DMS 273 (cell line): ENCODE measurements at regions not wholly inside any gene's neighbourhood (a gene's known extent, or its start where the extent isn't known, plus 50 kb on each side); places are given as distances from the start of the nearest gene placed in this dataset.
"Not testable (repeated sequence)": the region's sequence is repeated elsewhere in the genome, so short reads cannot be mapped to it uniquely, and the experiment has no call there.

Experiments used
- DNase-seq: peaks from one replicate; lab custom pipeline; 2025; ENCODE audit not compliant: unreplicated experiment; lab: John Stamatoyannopoulos, UW

DNA sequence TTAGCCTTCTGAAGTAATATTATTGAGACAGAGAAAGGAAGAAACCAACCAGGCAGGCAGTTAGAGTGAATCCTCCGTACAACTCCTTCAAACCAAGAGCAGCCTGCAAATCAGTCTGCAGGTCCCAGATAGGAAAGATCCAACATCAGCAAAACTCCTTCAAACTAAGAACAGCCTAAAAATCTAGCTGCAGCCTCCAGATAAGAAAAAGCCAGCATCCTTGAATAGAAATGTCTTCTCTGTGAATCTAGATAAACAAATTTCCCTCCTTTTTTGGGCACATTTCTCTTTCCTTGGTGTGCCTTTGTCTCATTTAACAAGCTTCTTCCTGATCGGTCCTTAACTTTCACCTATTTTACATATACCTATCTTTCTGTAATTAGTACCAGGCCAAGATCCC is 1004.6 kb upstream of the TMEFF2 start:
- DNase-seq = no peak

- DNase-seq = no peak
These were observed 993.1 kb upstream of the TMEFF2 start for GRCh38 chr2:193187816-193188215.

GRCh38 chr2:193170981-193171380 is 976.2 kb upstream of the TMEFF2 start:
- DNase-seq = not testable (repeated sequence)

DNA sequence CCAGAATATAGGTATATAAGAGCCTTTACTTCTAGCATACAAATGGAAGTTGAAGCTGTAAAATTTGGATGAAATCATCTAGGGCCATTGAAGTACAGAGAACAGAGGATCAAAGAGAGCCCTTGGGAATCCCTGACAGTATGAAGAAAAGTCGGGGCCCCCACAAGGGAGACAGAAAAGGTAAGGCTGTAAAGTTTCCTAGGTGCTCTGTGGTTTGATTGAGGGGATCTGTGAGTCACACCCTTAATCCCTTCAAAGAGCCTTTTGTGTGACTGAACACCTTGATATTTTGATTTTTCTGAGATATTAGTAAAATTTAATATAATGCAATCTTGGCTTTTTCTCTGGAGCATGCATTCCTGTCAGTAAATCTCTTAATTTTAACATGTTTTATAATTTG is 961.7 kb upstream of the TMEFF2 start:
- no peak for DNase-seq

DNA sequence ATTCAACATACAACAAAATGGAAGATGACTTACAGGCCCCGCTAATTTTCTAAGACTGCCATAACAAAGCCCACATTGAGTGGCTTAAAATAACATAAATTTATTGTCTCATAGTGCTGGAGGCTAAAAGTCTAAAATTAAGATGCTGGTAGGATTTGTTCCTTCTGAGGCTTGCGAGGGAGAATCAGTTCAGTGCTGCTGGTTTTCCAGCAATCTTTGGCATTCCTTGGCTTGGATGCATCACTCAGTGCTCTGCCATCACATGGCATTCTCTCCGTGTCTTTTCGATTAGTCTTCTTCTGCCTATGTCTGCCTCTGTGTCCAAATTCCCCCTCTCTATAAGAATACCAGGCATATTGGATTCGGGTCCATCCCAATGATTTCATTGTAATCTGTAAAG is 959.3 kb upstream of the TMEFF2 start:
- DNase-seq = no peak

DNA sequence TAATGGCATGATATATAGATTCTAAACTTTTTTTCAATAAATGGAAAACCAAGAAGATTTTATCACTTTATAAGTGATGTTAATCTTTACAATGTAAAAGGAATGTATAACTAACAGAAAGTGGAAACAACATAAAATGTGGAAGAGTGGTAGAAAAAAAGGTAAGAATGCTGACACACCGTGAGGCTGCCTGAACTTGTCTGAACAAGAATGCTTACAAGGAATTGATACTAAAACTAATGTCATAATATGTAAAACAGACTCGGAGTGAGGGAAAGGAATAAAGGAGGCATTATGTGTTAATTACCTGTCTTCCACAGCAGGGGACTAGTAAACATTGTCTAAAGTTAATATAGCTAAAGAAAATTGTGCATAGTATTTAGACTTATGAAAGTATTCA is 958.8 kb upstream of the TMEFF2 start:
- no peak for DNase-seq

GRCh38 chr2:193142467-193142866 is 947.7 kb upstream of the TMEFF2 start:
- not testable (repeated sequence) for DNase-seq

GRCh38 chr2:193141998-193142397 is 947.3 kb upstream of the TMEFF2 start:
- DNase-seq = no peak

GRCh38 chr2:193140895-193141294 is 946.2 kb upstream of the TMEFF2 start:
- not testable (repeated sequence) for DNase-seq

DNA sequence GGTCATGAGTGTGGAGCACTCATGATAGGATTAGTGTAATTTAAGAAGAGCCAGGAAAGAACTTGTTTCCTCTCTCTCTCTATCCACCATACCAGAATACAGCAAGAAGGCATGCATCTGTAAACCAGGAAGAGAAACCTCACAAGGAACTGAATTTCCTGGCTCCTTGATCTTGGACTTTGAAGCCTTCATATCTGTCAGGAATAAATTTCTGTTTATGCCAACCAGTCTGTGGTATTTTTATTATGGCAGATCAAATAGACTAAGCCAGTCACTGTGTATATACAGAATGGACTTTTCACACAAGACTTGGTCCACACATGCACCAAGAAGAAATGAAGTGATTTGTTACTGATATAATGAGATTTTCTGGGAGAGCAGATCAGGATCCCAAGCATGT is 930.1 kb upstream of the TMEFF2 start:
- no peak for DNase-seq

DNA sequence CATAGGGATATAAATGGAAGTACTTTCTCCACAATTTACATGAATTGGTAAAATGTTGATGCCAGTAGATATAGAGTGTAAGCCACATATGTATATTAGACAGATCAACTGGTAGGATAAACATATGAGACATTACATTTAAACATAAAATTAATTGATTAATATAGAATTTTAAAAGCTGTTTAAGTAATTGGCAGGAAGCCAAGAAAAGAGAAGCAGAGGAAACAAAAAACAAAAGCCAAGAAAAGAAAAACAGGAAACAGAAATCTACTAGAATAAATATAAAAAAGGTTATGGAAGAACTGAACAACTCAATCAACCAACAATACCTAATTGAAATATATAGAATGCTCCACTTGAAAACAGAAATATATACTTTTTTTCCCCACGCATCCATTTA is 920.1 kb upstream of the TMEFF2 start:
- DNase-seq = no peak

DNA sequence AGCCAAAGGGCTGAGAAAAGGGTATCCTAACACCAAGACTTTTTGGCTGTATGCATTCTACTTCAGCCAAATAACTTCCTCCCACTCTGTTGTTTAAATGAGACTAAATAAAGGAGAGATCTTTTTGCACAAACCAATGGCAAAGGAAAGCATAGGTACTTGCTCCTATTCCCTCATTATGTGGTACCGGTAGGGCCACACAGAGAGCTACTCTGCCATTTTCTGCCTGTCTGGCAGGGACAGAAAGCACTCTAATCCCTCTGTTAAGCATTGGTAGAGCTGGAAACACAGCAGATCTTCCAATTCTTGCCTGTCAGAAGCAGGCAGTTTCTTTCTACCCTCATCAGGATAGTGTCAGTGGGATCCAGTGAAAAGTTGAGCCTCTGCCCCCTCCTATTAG is 918.3 kb upstream of the TMEFF2 start:
- DNase-seq = no peak

DNA sequence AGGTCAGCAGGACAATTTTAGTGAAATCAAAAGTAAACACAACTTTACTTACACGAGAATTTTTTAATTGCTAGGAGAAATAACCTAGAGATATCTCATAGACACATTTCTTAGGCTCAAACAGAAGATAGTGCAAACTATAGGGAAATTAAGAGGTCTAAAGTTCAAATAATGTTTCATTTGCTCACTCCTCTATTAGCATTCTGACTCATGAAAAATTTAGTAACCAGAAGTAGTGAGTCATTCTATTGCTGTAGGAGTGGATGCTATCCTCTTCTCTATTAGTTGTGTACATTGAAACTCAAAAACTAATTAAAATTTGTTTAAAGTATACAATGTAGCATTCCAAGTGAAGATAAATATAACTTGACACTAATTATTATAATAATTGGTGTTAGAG is 908.3 kb upstream of the TMEFF2 start:
- DNase-seq = no peak

- no peak for DNase-seq
These were observed 906.9 kb upstream of the TMEFF2 start for GRCh38 chr2:193101591-193101990.

DNA sequence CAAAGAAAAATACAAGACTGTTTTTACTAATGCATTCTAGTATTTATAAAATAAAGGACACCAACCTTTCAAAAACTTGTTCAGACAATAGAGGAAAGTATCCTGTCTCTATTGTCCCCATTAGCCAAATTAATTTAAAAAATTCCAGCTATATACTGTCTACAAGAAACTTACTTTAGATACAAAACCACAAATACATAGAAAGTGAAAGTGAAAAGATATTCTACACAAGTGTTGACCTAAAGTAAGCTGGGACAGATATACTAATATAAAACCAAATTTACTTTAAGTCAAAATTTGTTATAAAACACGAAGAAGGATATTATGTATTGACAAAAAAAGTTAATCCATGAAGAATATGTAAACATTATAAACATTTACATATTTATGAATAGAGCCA is 893.3 kb upstream of the TMEFF2 start:
- DNase-seq = no peak

DNA sequence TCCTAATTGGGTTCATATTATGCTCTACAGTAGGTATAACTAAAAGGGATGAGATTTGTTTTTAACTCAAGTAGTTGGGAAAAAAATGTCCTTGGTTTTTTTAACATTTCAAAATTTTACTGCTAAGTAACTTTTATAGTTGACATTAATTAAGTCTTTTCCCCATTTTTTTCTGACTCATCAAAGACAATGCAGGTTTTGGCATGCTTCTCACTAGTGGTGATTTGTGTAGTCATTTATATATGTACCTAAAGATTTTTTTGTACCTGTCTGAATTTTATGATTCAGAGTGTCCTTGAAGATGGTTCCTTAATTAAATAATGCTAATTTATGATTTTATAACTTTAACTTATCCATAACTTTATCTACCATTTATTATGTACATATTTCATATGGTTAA is 882.3 kb upstream of the TMEFF2 start:
- no peak for DNase-seq

DNA sequence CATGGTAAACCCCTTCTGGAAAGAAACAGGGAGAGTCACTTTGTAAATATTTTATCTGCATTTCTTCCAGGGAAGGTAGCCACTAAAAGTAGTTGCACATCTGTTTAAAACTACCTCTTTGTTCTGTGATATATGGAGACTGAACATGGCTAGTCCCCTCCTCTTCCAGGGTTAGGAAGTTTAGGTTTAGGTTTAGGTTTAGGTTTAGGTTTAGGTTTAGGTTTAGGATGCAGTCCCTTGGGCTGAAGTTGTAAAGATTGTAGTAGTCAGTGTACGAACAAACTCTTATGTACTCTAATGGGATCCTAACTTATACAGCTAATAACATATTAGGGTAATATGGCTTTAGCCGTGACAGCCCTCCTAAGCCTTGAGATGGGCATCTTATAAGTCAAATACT is 880.2 kb upstream of the TMEFF2 start:
- DNase-seq = no peak

DNA sequence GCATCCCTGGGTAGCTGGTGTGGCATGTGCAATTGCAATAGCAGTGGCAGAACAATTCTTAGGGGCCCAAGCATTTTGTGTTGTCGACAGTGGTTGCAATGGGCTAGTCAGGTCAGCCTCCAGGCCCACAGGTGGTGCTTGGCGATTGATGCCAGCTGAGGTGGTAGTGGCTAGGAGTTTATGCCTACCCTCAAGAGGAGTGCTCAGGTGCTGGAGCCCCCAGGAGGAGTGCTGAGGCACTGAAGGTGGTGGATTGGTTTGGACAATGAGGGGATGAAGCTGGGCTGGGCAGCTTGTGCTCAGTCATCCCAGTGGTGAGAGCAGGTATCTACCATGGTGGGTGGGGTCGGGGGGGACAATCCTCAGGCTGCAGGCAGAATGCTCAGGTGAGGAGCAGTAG is 877.9 kb upstream of the TMEFF2 start:
- DNase-seq = no peak

DNA sequence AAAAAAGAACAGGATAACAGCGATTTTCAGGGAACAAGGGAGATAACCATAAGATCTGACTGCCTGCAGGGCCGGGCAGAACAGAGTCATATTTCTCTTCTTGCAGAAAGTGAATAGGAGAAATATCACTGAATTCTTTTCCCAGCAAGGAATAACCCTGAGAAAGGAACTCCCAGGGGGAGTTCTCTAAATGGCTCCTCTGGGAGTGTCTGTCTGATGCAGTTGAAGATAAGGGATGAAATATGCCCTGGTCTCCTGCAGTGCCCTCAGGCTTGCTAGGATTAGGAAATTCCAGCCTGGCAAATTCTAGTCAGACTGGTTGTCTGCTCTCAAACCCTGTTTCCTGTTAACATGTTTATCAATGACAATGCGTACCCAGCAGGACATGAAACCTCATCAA is 830.8 kb upstream of the TMEFF2 start:
- DNase-seq = not testable (repeated sequence)

DNA sequence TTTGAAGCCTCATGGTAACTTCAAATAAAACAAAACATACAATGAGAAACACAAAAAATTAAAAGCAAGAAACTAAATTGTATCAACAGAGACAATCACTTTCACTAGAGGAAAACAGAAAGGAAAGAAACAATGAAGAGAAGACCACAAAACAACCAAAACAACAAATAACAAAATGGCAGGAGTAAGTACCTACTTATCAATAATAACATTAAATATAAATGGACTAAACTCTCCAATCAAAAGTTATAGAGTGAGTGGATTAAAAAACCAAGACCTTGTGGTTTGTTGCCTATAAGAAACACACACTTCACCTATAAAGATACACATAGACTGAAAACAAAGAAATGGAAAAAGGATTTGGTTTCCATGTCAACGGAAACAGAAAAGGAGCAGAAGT is 830.1 kb upstream of the TMEFF2 start:
- DNase-seq = no peak

DNA sequence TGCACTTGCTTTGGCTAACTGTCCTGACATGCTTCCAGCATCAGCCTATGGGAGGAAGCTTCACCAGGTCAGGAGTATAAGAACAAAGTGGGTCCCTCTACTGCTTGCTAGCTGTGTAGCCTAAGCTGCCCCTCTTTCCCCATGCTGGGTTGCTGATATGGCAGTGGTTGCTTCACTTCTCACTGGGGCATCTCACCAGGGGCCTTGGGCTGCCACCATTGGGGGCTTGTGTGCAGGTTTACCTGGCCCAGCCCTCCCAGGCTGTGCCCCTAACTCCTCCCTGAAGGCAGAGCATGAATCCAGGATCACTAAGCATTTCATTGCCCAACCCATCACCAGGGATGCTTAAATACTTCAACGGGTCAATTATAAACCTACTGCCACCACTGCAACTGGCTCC is 817.1 kb upstream of the TMEFF2 start:
- DNase-seq = no peak

GRCh38 chr2:192993059-192993458 is 798.3 kb upstream of the TMEFF2 start:
- no peak for DNase-seq

- DNase-seq = no peak
These were observed 788.4 kb upstream of the TMEFF2 start for GRCh38 chr2:192983173-192983572.

- peak; percentile 36 for DNase-seq
These were observed 783.7 kb upstream of the TMEFF2 start for GRCh38 chr2:192978395-192978794.
